ENCODE measurements at regions not wholly inside any gene's neighbourhood (a gene's known extent, or its start where the extent isn't known, plus 50 kb on each side); places are given as distances from the start of the nearest gene placed in this dataset.

- H3K36me3 ChIP-seq (ENCODE audit: control insufficient read depth in 2 of 2, insufficient read depth in 2 of 2, low read length in 1 of 2), result no peaks in the 10 kb centered on the region
- no peaks in the 10 kb centered on the region; the same call in 2 of the 3 replicates for H3K9me3 ChIP-seq (replicated peaks; ENCODE audit: control insufficient read depth, insufficient read depth, low read length)
- intact Hi-C loops (cut with micrococcal nuclease; ENCODE audit: unreplicated experiment) (no loop called here), in situ Hi-C loops (cut with MboI) (no loop called here)
- FAIRE-seq (no peak), ATAC-seq (no peak), DNase-seq (ENCODE audit: low read depth, low spot score) (no peak)
- POLR2A ChIA-PET, result no interaction called here
- no peak overlapping the region for H3K4me2 ChIP-seq (ENCODE audit: control insufficient read depth, insufficient read depth)
- SMC1A ChIA-PET (ENCODE audit: uncharacterized antibody, unreplicated experiment), result no interaction called here
- H3K9ac ChIP-seq (ENCODE audit: control insufficient read depth, insufficient read depth, low read length), result no peak overlapping the region
- no peak overlapping the region for H3K27ac ChIP-seq (ENCODE audit: control insufficient read depth, insufficient read depth)
- no peaks in the 10 kb centered on the region for H3K27me3 ChIP-seq (replicated peaks in 1 of 2; ENCODE audit: control insufficient read depth in 2 of 2, insufficient read depth in 2 of 2, low read length in 1 of 2)
- WGBS (ENCODE audit: insufficient coverage, insufficient replicate concordance, low lambda C conversion rate, missing lambda C conversion rate), result 33% methylated on average over 2 of the region's 2 CpGs
- no peaks in the 10 kb centered on the region for H3K4me1 ChIP-seq (ENCODE audit: control insufficient read depth, insufficient read depth, low read length)
- CTCF ChIA-PET, result no interaction called here
- RAD21 ChIA-PET (ENCODE audit: unreplicated experiment), result no interaction called here
- no peak for TF ChIP-seq REST (IDR thresholded peaks at IDR 0.05; ENCODE audit: low read depth, low read length)
- TF ChIP-seq BMI1 (IDR thresholded peaks at IDR 0.05; ENCODE audit: borderline replicate concordance), result no peak
- TF ChIP-seq SP1 (IDR thresholded peaks at IDR 0.05; ENCODE audit: low read depth, low read length), result no peak
- no peak for TF ChIP-seq CREB1 (IDR thresholded peaks at IDR 0.05; ENCODE audit: low read depth)
- no peak for TF ChIP-seq RCOR1 (conservative IDR thresholded peaks at IDR 0.05; ENCODE audit: low read depth, low read length)
- TF ChIP-seq BACH1 (IDR thresholded peaks at IDR 0.05; ENCODE audit: borderline replicate concordance), result no peak
- TF ChIP-seq KAT2A (conservative IDR thresholded peaks at IDR 0.05; ENCODE audit: control insufficient read depth, low read depth, low read length), result no peak
- TF ChIP-seq RFX5 (IDR thresholded peaks at IDR 0.05; ENCODE audit: low read depth, low read length), result no peak
- TF ChIP-seq JUNB (IDR thresholded peaks at IDR 0.05), result no peak
- TF ChIP-seq ATF3 (IDR thresholded peaks at IDR 0.05; ENCODE audit: borderline replicate concordance, extremely low read depth, low read depth, low read length), result no peak
- TF ChIP-seq IRF5 (IDR thresholded peaks at IDR 0.05; ENCODE audit: borderline replicate concordance), result no peak
- TF ChIP-seq LARP7 (IDR thresholded peaks at IDR 0.05), result no peak
- H4K20me1 ChIP-seq (ENCODE audit: control insufficient read depth, insufficient read depth), result no peaks in the 10 kb centered on the region
- H3K4me3 ChIP-seq, result no peak overlapping the region
- no peaks in the 10 kb centered on the region for H3K79me2 ChIP-seq (ENCODE audit: control insufficient read depth, insufficient read depth, low read length)
- no peak overlapping the region for H2AFZ ChIP-seq (ENCODE audit: control insufficient read depth, low read depth, low read length)
- BruUV-seq (replicated peaks), result no TSS peak
These were observed 363.1 kb upstream of the SLIT2 start for GRCh38 chr4:19888587-19888986.

Data from GM12878 (cell line).